ENCODE measurements at regions not wholly inside any gene's neighbourhood (a gene's known extent, or its start where the extent isn't known, plus 50 kb on each side); places are given as distances from the start of the nearest gene placed in this dataset.

GRCh38 chr10:33412241-33412640, 77.8 kb upstream of the NRP1 start:
- Histone ChIP-seq H4K20me1 (ENCODE audit: control insufficient read depth, extremely low read depth, insufficient read depth, low read length) (no peaks in the 10 kb centered on the region), H3K4me2 (ENCODE audit: extremely low read depth, insufficient read depth, low read length) (no peak overlapping the region), H3K36me3 (ENCODE audit: control insufficient read depth, insufficient read depth, low read length) (no peaks in the 10 kb centered on the region), H3K4me1 (ENCODE audit: control insufficient read depth, extremely low read depth, insufficient read depth, low read length) (peaks cover 11% of the 10 kb centered on the region), H3K27ac (ENCODE audit: insufficient read depth, low read length) (peak overlapping the region; percentile 49), H3K9me3 (ENCODE audit: control insufficient read depth, insufficient read depth, low read depth, low read length) (no peaks in the 10 kb centered on the region), H3K27me3 (ENCODE audit: control insufficient read depth, insufficient read depth, low read length) (no peaks in the 10 kb centered on the region), H3K4me3 (replicated peaks in 1 of 4; ENCODE audit: control extremely low read depth in 1 of 4, insufficient read depth in 1 of 4, low read depth in 3 of 4, low read length in 4 of 4) (no peak overlapping the region), H2AFZ (ENCODE audit: low read length) (no peak overlapping the region), H3K79me2 (ENCODE audit: control insufficient read depth, insufficient read depth, low read length) (no peaks in the 10 kb centered on the region), H3K9ac (ENCODE audit: insufficient read depth, low read length) (no peak overlapping the region)
- no peak for DNase-seq (ENCODE audit: low read depth in 2 of 2)
- TF ChIP-seq CTCF (conservative IDR thresholded peaks at IDR 0.05 in 1 of 2, IDR thresholded peaks at IDR 0.05 in 1 of 2; ENCODE audit: low read depth in 1 of 2, low read length in 2 of 2): no peak
- TF ChIP-seq EZH2 (IDR thresholded peaks at IDR 0.05; ENCODE audit: low read length, missing control alignments): no peak

GRCh38 chr10:33410860-33411234, 76.4 kb upstream of the NRP1 start:
- H3K36me3 ChIP-seq (ENCODE audit: control insufficient read depth, insufficient read depth, low read length): no peaks in the 10 kb centered on the region
- H3K9ac ChIP-seq (ENCODE audit: insufficient read depth, low read length): no peak overlapping the region
- no peak overlapping the region for H2AFZ ChIP-seq (ENCODE audit: low read length)
- no peak overlapping the region for H3K4me2 ChIP-seq (ENCODE audit: extremely low read depth, insufficient read depth, low read length)
- H3K79me2 ChIP-seq (ENCODE audit: control insufficient read depth, insufficient read depth, low read length): no peaks in the 10 kb centered on the region
- H3K27ac ChIP-seq (ENCODE audit: insufficient read depth, low read length): no peak overlapping the region
- no peaks in the 10 kb centered on the region for H3K9me3 ChIP-seq (ENCODE audit: control insufficient read depth, insufficient read depth, low read depth, low read length)
- DNase-seq (ENCODE audit: low read depth in 2 of 2): no peak
- TF ChIP-seq EZH2 (IDR thresholded peaks at IDR 0.05; ENCODE audit: low read length, missing control alignments) (no peak), CTCF (conservative IDR thresholded peaks at IDR 0.05 in 1 of 2, IDR thresholded peaks at IDR 0.05 in 1 of 2; ENCODE audit: low read depth in 1 of 2, low read length in 2 of 2) (no peak)
- H3K27me3 ChIP-seq (ENCODE audit: control insufficient read depth, insufficient read depth, low read length): no peaks in the 10 kb centered on the region
- no peak overlapping the region for H3K4me3 ChIP-seq (replicated peaks in 1 of 4; ENCODE audit: control extremely low read depth in 1 of 4, insufficient read depth in 1 of 4, low read depth in 3 of 4, low read length in 4 of 4)
- no peaks in the 10 kb centered on the region for H4K20me1 ChIP-seq (ENCODE audit: control insufficient read depth, extremely low read depth, insufficient read depth, low read length)
- peaks cover 11% of the 10 kb centered on the region for H3K4me1 ChIP-seq (ENCODE audit: control insufficient read depth, extremely low read depth, insufficient read depth, low read length)

- no peak overlapping the region for H3K27ac ChIP-seq (ENCODE audit: insufficient read depth, low read length)
- no peak overlapping the region for H2AFZ ChIP-seq (ENCODE audit: low read length)
- no peak for DNase-seq (ENCODE audit: low read depth in 2 of 2)
- no peaks in the 10 kb centered on the region for H4K20me1 ChIP-seq (ENCODE audit: control insufficient read depth, extremely low read depth, insufficient read depth, low read length)
- H3K36me3 ChIP-seq (ENCODE audit: control insufficient read depth, insufficient read depth, low read length): no peaks in the 10 kb centered on the region
- TF ChIP-seq CTCF (conservative IDR thresholded peaks at IDR 0.05 in 1 of 2, IDR thresholded peaks at IDR 0.05 in 1 of 2; ENCODE audit: low read depth in 1 of 2, low read length in 2 of 2) (no peak), EZH2 (IDR thresholded peaks at IDR 0.05; ENCODE audit: low read length, missing control alignments) (no peak)
- H3K79me2 ChIP-seq (ENCODE audit: control insufficient read depth, insufficient read depth, low read length): no peaks in the 10 kb centered on the region
- peaks cover 11% of the 10 kb centered on the region for H3K4me1 ChIP-seq (ENCODE audit: control insufficient read depth, extremely low read depth, insufficient read depth, low read length)
- H3K9ac ChIP-seq (ENCODE audit: insufficient read depth, low read length): no peak overlapping the region
- no peak overlapping the region for H3K4me3 ChIP-seq (replicated peaks in 1 of 4; ENCODE audit: control extremely low read depth in 1 of 4, insufficient read depth in 1 of 4, low read depth in 3 of 4, low read length in 4 of 4)
- no peak overlapping the region for H3K4me2 ChIP-seq (ENCODE audit: extremely low read depth, insufficient read depth, low read length)
- H3K9me3 ChIP-seq (ENCODE audit: control insufficient read depth, insufficient read depth, low read depth, low read length): no peaks in the 10 kb centered on the region
- H3K27me3 ChIP-seq (ENCODE audit: control insufficient read depth, insufficient read depth, low read length): no peaks in the 10 kb centered on the region
Measured at GRCh38 chr10:33410096-33410859, 75.8 kb upstream of the NRP1 start.
